H1 (cell line): ENCODE measurements at regions not wholly inside any gene's neighbourhood (a gene's known extent, or its start where the extent isn't known, plus 50 kb on each side); places are given as distances from the start of the nearest gene placed in this dataset.

Source experiments
- CTCF ChIA-PET: fragments of 300-600 bp; sonication (Branson Sonifier 250); formaldehyde crosslinking; loops from one replicate; lab custom pipeline; 2021; ENCODE audit not compliant: partially characterized antibody; lab: Charles Lee
- POLR2A ChIA-PET: fragments of 300-600 bp; sonication (Branson Sonifier 250); formaldehyde crosslinking; loops from one replicate; lab custom pipeline; 2021; ENCODE audit warnings: inconsistent platforms; ENCODE audit not compliant: partially characterized antibody; lab: Charles Lee
- DNase-seq, 2 experiments: peaks; one replicate each; pipeline versions ENCODE4 v3.0.0 to v3.0.0-alpha.2; 2010 to 2022; ENCODE audit warnings: low spot score in 2 of 2, low read depth in 1 of 2, mixed read lengths in 1 of 2
- FAIRE-seq: peaks from 2 replicates; lab custom pipeline; 2011; peaks lifted over from hg19 to GRCh38; lab: Jason Lieb, UNC
- H2AFZ ChIP-seq: 2 replicates; pipeline ENCODE4 v1.8.1; 2012; ENCODE audit warnings: low read length, inconsistent platforms
- H2AK5ac ChIP-seq: 2 replicates; pipeline ENCODE4 v1.6.1; 2013; ENCODE audit warnings: low read depth, low read length
- H2BK120ac ChIP-seq: replicated peaks from 2 replicates; pipeline ENCODE3; 2013; ENCODE audit warnings: low read depth, low read length, inconsistent platforms
- H2BK12ac ChIP-seq: 2 replicates; pipeline ENCODE4 v1.6.1; 2013; ENCODE audit warnings: low read depth, low read length
- H2BK15ac ChIP-seq: 2 replicates; pipeline ENCODE4 v1.6.1; 2013; ENCODE audit warnings: low read length
- H2BK20ac ChIP-seq: 2 replicates; pipeline ENCODE4 v1.6.1; 2013; ENCODE audit warnings: low read length
- H2BK5ac ChIP-seq: 2 replicates; pipeline ENCODE4 v1.6.1; 2013; ENCODE audit warnings: low read depth, low read length
- H3K14ac ChIP-seq: 2 replicates; pipeline ENCODE4 v1.6.1; 2013; ENCODE audit warnings: inconsistent platforms; ENCODE audit not compliant: insufficient read length
- H3K18ac ChIP-seq: 2 replicates; pipeline ENCODE4 v1.6.1; 2013; ENCODE audit warnings: low read length; ENCODE audit errors: extremely low read depth
- H3K23ac ChIP-seq: 2 replicates; pipeline ENCODE4 v1.6.1; 2013; ENCODE audit warnings: inconsistent platforms; ENCODE audit not compliant: insufficient read length
- H3K23me2 ChIP-seq: 2 replicates; pipeline ENCODE4 v1.6.1; 2013; ENCODE audit warnings: low read depth, low read length
- H3K27ac ChIP-seq: 2 replicates; pipeline ENCODE4 v1.6.1; 2011; ENCODE audit warnings: low read depth, low read length, inconsistent platforms
- H3K27me3 ChIP-seq, 4 experiments: replicated peaks in 1 of 4; 1 replicate in 1 of 4; 2 replicates in 3 of 4; pipeline versions ENCODE4 v1.6.1 to v1.8.1; 2011 to 2013; ENCODE audit warnings: low read length in 3 of 4, mild to moderate bottlenecking in 3 of 4, inconsistent platforms in 2 of 4, mixed read lengths in 2 of 4, moderate library complexity in 1 of 4; ENCODE audit not compliant: control insufficient read depth in 3 of 4, insufficient read depth in 3 of 4; ENCODE audit errors: extremely low read depth in 1 of 4
- H3K36me3 ChIP-seq, 4 experiments: 2 replicates each; pipeline versions ENCODE4 v1.6.1 to v1.8.1; 2011 to 2013; ENCODE audit warnings: mild to moderate bottlenecking in 4 of 4, low read length in 3 of 4, moderate library complexity in 2 of 4, control low read depth in 1 of 4, inconsistent platforms in 1 of 4; ENCODE audit not compliant: insufficient read depth in 4 of 4, control insufficient read depth in 2 of 4
- H3K4ac ChIP-seq: replicated peaks from 2 replicates; pipeline ENCODE3; 2013; ENCODE audit warnings: low read length, low read depth, mixed read lengths, inconsistent platforms; ENCODE audit not compliant: insufficient read length
- H3K4me1 ChIP-seq, 4 experiments: replicated peaks in 1 of 4; 1 replicate in 1 of 4; 2 replicates in 3 of 4; pipeline versions ENCODE4 v1.6.1 to v1.8.1; 2011 to 2013; ENCODE audit warnings: low read length in 3 of 4, inconsistent platforms in 2 of 4, mixed read lengths in 1 of 4; ENCODE audit not compliant: insufficient read depth in 4 of 4, control insufficient read depth in 3 of 4
- H3K4me2 ChIP-seq, 2 experiments: 2 replicates each; pipeline versions ENCODE4 v1.6.1 to v1.8.1; 2011 to 2013; ENCODE audit warnings: low read depth in 2 of 2, low read length in 2 of 2, control low read depth in 1 of 2, inconsistent platforms in 1 of 2, mild to moderate bottlenecking in 1 of 2; ENCODE audit not compliant: insufficient read depth in 1 of 2
- H3K4me3 ChIP-seq, 4 experiments: fragments of 200-600, 300-600 bp in 1 of 4; sonication (generic), shearing (Covaris generic), sonication (Bioruptor Twin) in 1 of 4; 2 replicates each; pipeline versions ENCODE4 v1.5.1 to v1.8.1; 2011 to 2016; ENCODE audit warnings: low read length in 4 of 4, low read depth in 3 of 4, control low read depth in 2 of 4, inconsistent platforms in 2 of 4, mild to moderate bottlenecking in 2 of 4, mixed read lengths in 1 of 4, moderate library complexity in 1 of 4; ENCODE audit not compliant: insufficient read depth in 2 of 4; ENCODE audit errors: extremely low read depth in 1 of 4
- H3K56ac ChIP-seq: replicated peaks from 2 replicates; pipeline ENCODE3; 2013; ENCODE audit warnings: low read depth, mild to moderate bottlenecking, mixed read lengths, low read length, inconsistent platforms; ENCODE audit not compliant: insufficient read length
- H3K79me1 ChIP-seq: 2 replicates; pipeline ENCODE4 v1.6.1; 2013; ENCODE audit warnings: low read depth, low read length, control low read depth
- H3K79me2 ChIP-seq, 2 experiments: 2 replicates each; pipeline versions ENCODE4 v1.6.1 to v1.8.1; 2012 to 2013; ENCODE audit warnings: low read length in 2 of 2, mild to moderate bottlenecking in 2 of 2, inconsistent platforms in 1 of 2; ENCODE audit not compliant: insufficient read depth in 2 of 2, control insufficient read depth in 1 of 2
- H3K9ac ChIP-seq, 4 experiments: replicated peaks in 1 of 4; 1 replicate in 1 of 4; 2 replicates in 3 of 4; pipeline versions ENCODE4 v1.6.1 to v1.8.1; 2011 to 2013; ENCODE audit warnings: low read depth in 3 of 4, low read length in 3 of 4, control low read depth in 2 of 4, mild to moderate bottlenecking in 2 of 4, moderate library complexity in 2 of 4, inconsistent platforms in 1 of 4; ENCODE audit errors: extremely low read depth in 1 of 4
- H3K9me3 ChIP-seq, 2 experiments: 2 replicates each; pipeline versions ENCODE4 v1.6.1 to v1.8.1; 2012 to 2013; ENCODE audit warnings: mild to moderate bottlenecking in 2 of 2, moderate library complexity in 2 of 2, control low read depth in 1 of 2, inconsistent platforms in 1 of 2, low read depth in 1 of 2, low read length in 1 of 2, mixed read lengths in 1 of 2; ENCODE audit not compliant: insufficient read depth in 2 of 2
- H4K20me1 ChIP-seq, 2 experiments: replicated peaks in 1 of 2; 2 replicates each; pipeline versions ENCODE3 to v1.8.1; 2011 to 2013; ENCODE audit warnings: inconsistent platforms in 2 of 2, low read length in 2 of 2, mild to moderate bottlenecking in 1 of 2; ENCODE audit not compliant: insufficient read depth in 2 of 2, control insufficient read depth in 1 of 2
- H4K5ac ChIP-seq: 2 replicates; pipeline ENCODE4 v1.6.1; 2013; ENCODE audit warnings: low read length, low read depth, mixed read lengths, inconsistent platforms; ENCODE audit not compliant: insufficient read length
- H4K8ac ChIP-seq: 2 replicates; pipeline ENCODE4 v1.8.0; 2013; ENCODE audit warnings: mild to moderate bottlenecking, moderate library complexity, low read length, inconsistent platforms; ENCODE audit not compliant: insufficient read depth; ENCODE audit errors: extremely low read depth
- H4K91ac ChIP-seq: replicated peaks from 2 replicates; pipeline ENCODE3; 2013; ENCODE audit warnings: low read length, mixed read lengths, inconsistent platforms; ENCODE audit not compliant: insufficient read length
- E2F6 ChIP-seq: IDR thresholded peaks from 2 replicates; pipeline ENCODE4 v1.6.1; 2012; ENCODE audit warnings: inconsistent platforms
- HDAC6 ChIP-seq: IDR thresholded peaks from one replicate; pipeline ENCODE4 v1.7.1; 2012; ENCODE audit warnings: low read depth, mild to moderate bottlenecking, inconsistent platforms, low read length, moderate library complexity
- JUN ChIP-seq: IDR thresholded peaks from 2 replicates; pipeline ENCODE4 v1.6.1; 2011; ENCODE audit warnings: low read depth, mild to moderate bottlenecking, improper control_type of control experiment, low read length
- KDM1A ChIP-seq: fragments of 200-600, 300-600 bp; sonication (generic); IDR thresholded peaks from 2 replicates; pipeline ENCODE4 v1.7.1; 2016; ENCODE audit warnings: mild to moderate bottlenecking, low read length, borderline replicate concordance
- NANOG ChIP-seq: IDR thresholded peaks from 2 replicates; pipeline ENCODE4 v1.6.1; 2011; ENCODE audit warnings: low read length, low read depth, mild to moderate bottlenecking, inconsistent platforms; ENCODE audit not compliant: insufficient read depth, poor library complexity, severe bottlenecking
- PHF8 ChIP-seq: fragments of 200-600 bp; sonication (generic); conservative IDR thresholded peaks from 2 replicates; pipeline ENCODE4 v1.7.1; 2012; ENCODE audit warnings: low read depth, mild to moderate bottlenecking, inconsistent platforms, low read length, moderate library complexity
- POLR2A ChIP-seq, 2 experiments: IDR thresholded peaks; 1 replicate in 1 of 2; 2 replicates in 1 of 2; pipeline ENCODE4 v1.6.1; 2011; ENCODE audit warnings: low read depth in 2 of 2, low read length in 2 of 2, mild to moderate bottlenecking in 2 of 2; ENCODE audit errors: control extremely low read depth in 1 of 2
- TAF1 ChIP-seq: IDR thresholded peaks from 2 replicates; pipeline ENCODE4 v1.6.1; 2011; ENCODE audit warnings: mild to moderate bottlenecking, low read depth, low read length
- TAF7 ChIP-seq: optimal IDR thresholded peaks from 2 replicates; pipeline ENCODE3; 2011; ENCODE audit warnings: low read depth, mild to moderate bottlenecking, inconsistent platforms, low read length, moderate library complexity, borderline replicate concordance
- USF2 ChIP-seq: IDR thresholded peaks from 2 replicates; pipeline ENCODE4 v1.6.1; 2011; ENCODE audit warnings: low read length, improper control_type of control experiment
- YY1 ChIP-seq: IDR thresholded peaks from 2 replicates; pipeline ENCODE4 v1.6.1; 2011; ENCODE audit warnings: low read depth, mild to moderate bottlenecking, low read length
- WGBS, 2 experiments: shearing (Covaris generic) in 1 of 2; methylation state at CpG; one replicate each; pipeline versions ENCODE4 v1.1.6 to v1.1.7; 2013 to 2015; ENCODE audit warnings: low lambda C conversion rate in 2 of 2, mixed read lengths in 2 of 2, inconsistent platforms in 1 of 2, low coverage in 1 of 2, missing lambda C conversion rate in 1 of 2; ENCODE audit not compliant: insufficient replicate concordance in 2 of 2, insufficient coverage in 1 of 2, insufficient read length in 1 of 2; ENCODE audit errors: extremely low coverage in 1 of 2, missing lambda C conversion rate in 1 of 2; 5-methylcytosine and 5-hydroxymethylcytosine counted together
- TF ChIP-seq, protein P1 (sequence below): IDR thresholded peaks from 2 replicates; pipeline ENCODE4 v1.6.1; 2012; ENCODE audit warnings: low read length, inconsistent platforms

DNA sequence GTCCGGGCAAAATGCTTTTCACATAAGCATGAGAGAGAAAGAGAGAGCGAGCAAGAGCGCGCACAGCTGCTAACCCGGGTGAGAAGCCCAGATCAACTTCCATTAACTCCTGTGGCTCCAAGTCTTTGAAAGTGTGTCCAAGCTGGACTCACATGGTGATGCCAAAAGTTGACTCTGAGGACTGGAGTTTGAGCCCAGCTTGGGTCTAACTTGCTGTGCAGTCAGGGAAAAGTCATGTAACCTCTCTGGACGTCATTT, 357.2 kb upstream of the SULF2 start:
- FAIRE-seq = no peak
- no peak overlapping the region for H3K27ac ChIP-seq
- TF ChIP-seq YY1 (no peak), USF2 (no peak), POLR2A (IDR thresholded peaks at IDR 0.05; ENCODE audit: control extremely low read depth in 1 of 2, low read depth in 2 of 2, low read length in 2 of 2) (no peak), KDM1A (no peak), JUN (no peak), TAF7 (no peak), NANOG (no peak), TAF1 (no peak), PHF8 (no peak), HDAC6 (no peak), E2F6 (no peak)
- TF ChIP-seq, protein P1, sequence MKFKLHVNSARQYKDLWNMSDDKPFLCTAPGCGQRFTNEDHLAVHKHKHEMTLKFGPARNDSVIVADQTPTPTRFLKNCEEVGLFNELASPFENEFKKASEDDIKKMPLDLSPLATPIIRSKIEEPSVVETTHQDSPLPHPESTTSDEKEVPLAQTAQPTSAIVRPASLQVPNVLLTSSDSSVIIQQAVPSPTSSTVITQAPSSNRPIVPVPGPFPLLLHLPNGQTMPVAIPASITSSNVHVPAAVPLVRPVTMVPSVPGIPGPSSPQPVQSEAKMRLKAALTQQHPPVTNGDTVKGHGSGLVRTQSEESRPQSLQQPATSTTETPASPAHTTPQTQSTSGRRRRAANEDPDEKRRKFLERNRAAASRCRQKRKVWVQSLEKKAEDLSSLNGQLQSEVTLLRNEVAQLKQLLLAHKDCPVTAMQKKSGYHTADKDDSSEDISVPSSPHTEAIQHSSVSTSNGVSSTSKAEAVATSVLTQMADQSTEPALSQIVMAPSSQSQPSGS = no peak

More for the DNA sequence above, 357.2 kb upstream of the SULF2 start:
- H3K36me3 ChIP-seq = no peaks in the 10 kb centered on the region
- peaks cover 8 to 9% of the 10 kb centered on the region in 2 experiments for H3K9me3 ChIP-seq
- H2BK120ac ChIP-seq = no peak overlapping the region
- H3K4me3 ChIP-seq = no peak overlapping the region
- H2BK20ac ChIP-seq = peak overlapping the region; percentile 86; the same call in 1 of the 2 replicates
- H3K56ac ChIP-seq = no peak overlapping the region
- H3K27me3 ChIP-seq = no peaks in the 10 kb centered on the region; a peak in 2 of 7 replicates
- no peaks in the 10 kb centered on the region for H3K23me2 ChIP-seq
- H2BK15ac ChIP-seq = no peak overlapping the region
- H3K79me2 ChIP-seq = no peaks in the 10 kb centered on the region
- H4K8ac ChIP-seq = no peak overlapping the region
- H3K4me1 ChIP-seq = peaks cover 0 to 2% (median 0%) of the 10 kb centered on the region in 4 experiments; a peak in 2 of 7 replicates
- WGBS, 2 experiments = 94% methylated on average over 6 of the region's 6 CpGs; no CpG with 5 or more reads in 1 of the 2 experiments
- H4K91ac ChIP-seq = no peak overlapping the region
- H2BK12ac ChIP-seq = no peak overlapping the region
- ChIA-PET POLR2A (interaction anchor here (0.7 kb wide), 1 partner anchor 478 kb away, joined by 3 read pairs; no protein-coding TSS in a partner anchor), CTCF (interaction anchor here (0.5 to 1.5 kb wide), 2 partner anchors 12 to 334 kb away, joined by 3 to 4 read pairs; no protein-coding TSS in a partner anchor)
- no peak overlapping the region for H3K18ac ChIP-seq
- no peaks in the 10 kb centered on the region for H3K79me1 ChIP-seq
- H4K20me1 ChIP-seq = no peaks in the 10 kb centered on the region
- H2BK5ac ChIP-seq = no peak overlapping the region
- no peak overlapping the region for H3K9ac ChIP-seq
- H2AK5ac ChIP-seq = no peak overlapping the region
- no peak for DNase-seq
- no peak overlapping the region for H4K5ac ChIP-seq
- H3K4ac ChIP-seq = no peak overlapping the region
- H2AFZ ChIP-seq = no peak overlapping the region; the same call in 1 of the 2 replicates
- H3K14ac ChIP-seq = no peak overlapping the region
- no peak overlapping the region for H3K23ac ChIP-seq
- no peak overlapping the region for H3K4me2 ChIP-seq
